ENCODE measurements at regions not wholly inside any gene's neighbourhood (a gene's known extent, or its start where the extent isn't known, plus 50 kb on each side); places are given as distances from the start of the nearest gene placed in this dataset.

DNA sequence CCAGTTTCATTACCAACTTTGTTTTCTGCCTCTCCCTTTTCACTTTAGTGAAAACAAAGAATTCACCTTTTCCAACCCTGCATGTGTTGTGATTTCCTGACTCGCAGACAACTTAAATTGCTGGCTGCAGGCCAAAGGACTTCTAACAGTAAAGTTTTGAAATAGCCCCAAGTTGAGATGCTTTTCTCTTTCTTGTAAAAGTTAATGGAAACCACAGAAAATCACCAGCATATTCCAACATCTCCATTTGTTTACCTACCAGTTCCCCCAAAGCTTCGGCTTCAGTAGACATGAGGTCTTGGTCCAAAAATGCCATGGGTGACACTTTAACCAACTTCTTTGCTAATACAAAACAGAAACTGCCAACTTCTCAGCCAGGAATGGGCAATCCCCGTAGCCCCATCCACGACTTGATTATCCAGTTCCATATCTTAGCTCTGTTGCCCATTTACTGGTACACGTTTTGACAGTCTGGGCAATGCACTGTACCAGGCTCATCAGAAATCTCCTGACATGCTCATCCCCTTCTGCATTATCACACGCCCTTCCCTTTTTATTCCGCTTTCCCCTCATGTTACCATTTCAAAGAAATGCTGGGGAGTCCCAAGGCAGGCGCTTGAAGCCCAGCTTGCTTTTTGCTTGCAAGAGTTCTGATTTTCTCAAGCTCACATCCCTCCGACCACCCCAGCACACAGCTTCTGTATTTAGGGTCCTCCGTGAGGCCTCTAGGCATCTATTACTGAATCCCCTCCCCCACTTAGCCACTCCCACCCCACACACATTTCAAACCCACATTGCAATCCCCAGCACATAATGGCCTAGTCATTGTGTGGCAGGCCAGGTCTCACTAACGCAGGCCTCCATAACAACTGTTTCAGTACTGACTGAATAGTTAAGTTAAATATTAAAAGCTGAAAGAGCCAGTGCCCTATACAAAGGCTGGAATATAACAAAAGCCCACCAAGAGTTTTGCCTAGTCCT, 137.9 kb upstream of the S100G start (continued):
- TF ChIP-seq ZNF639 (CRISPR knock-in tag; conservative IDR thresholded peaks at IDR 0.05 in 1 of 2, IDR thresholded peaks at IDR 0.05 in 1 of 2) (no peak), DACH1 (IDR thresholded peaks at IDR 0.05; ENCODE audit: partially characterized antibody) (no peak)
- TF ChIP-seq, protein P1, sequence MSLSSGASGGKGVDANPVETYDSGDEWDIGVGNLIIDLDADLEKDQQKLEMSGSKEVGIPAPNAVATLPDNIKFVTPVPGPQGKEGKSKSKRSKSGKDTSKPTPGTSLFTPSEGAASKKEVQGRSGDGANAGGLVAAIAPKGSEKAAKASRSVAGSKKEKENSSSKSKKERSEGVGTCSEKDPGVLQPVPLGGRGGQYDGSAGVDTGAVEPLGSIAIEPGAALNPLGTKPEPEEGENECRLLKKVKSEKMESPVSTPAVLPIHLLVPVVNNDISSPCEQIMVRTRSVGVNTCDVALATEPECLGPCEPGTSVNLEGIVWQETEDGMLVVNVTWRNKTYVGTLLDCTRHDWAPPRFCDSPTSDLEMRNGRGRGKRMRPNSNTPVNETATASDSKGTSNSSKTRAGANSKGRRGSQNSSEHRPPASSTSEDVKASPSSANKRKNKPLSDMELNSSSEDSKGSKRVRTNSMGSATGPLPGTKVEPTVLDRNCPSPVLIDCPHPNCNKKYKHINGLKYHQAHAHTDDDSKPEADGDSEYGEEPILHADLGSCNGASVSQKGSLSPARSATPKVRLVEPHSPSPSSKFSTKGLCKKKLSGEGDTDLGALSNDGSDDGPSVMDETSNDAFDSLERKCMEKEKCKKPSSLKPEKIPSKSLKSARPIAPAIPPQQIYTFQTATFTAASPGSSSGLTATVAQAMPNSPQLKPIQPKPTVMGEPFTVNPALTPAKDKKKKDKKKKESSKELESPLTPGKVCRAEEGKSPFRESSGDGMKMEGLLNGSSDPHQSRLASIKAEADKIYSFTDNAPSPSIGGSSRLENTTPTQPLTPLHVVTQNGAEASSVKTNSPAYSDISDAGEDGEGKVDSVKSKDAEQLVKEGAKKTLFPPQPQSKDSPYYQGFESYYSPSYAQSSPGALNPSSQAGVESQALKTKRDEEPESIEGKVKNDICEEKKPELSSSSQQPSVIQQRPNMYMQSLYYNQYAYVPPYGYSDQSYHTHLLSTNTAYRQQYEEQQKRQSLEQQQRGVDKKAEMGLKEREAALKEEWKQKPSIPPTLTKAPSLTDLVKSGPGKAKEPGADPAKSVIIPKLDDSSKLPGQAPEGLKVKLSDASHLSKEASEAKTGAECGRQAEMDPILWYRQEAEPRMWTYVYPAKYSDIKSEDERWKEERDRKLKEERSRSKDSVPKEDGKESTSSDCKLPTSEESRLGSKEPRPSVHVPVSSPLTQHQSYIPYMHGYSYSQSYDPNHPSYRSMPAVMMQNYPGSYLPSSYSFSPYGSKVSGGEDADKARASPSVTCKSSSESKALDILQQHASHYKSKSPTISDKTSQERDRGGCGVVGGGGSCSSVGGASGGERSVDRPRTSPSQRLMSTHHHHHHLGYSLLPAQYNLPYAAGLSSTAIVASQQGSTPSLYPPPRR (CRISPR knock-in tag; IDR thresholded peaks at IDR 0.05; ENCODE audit: borderline replicate concordance), result no peak
